OCI-LY1 (cell line): ENCODE measurements at regions not wholly inside any gene's neighbourhood (a gene's known extent, or its start where the extent isn't known, plus 50 kb on each side); places are given as distances from the start of the nearest gene placed in this dataset.

ENCODE experiments used
- H2AFZ ChIP-seq: fragments of 200-600 bp; sonication (generic), shearing (Covaris generic); 2 replicates; pipeline ENCODE4 v1.6.0; 2014; ENCODE audit warnings: antibody characterized with exemption, mild to moderate bottlenecking, low read length
- H3F3A ChIP-seq: fragments of 200-600 bp; sonication (generic), shearing (Covaris generic); 2 replicates; pipeline ENCODE4 v1.6.0; 2014; ENCODE audit warnings: mild to moderate bottlenecking, antibody characterized with exemption, low read length, moderate library complexity; ENCODE audit not compliant: insufficient read depth
- H3K27ac ChIP-seq: fragments of 200-600 bp; sonication (generic); 2 replicates; pipeline ENCODE4 v1.5.1; 2014; ENCODE audit warnings: low read length, mixed run types, mild to moderate bottlenecking, low read depth; ENCODE audit not compliant: poor library complexity, severe bottlenecking
- H3K27me3 ChIP-seq: fragments of 200-600 bp; sonication (generic); 2 replicates; pipeline ENCODE4 v1.6.0; 2014; ENCODE audit warnings: antibody characterized with exemption, mild to moderate bottlenecking, low read length, moderate library complexity; ENCODE audit not compliant: insufficient read depth
- H3K36me3 ChIP-seq: fragments of 200-600 bp; sonication (generic); 2 replicates; pipeline ENCODE4 v1.6.1; 2014; ENCODE audit warnings: mild to moderate bottlenecking, antibody characterized with exemption, low read length, moderate library complexity, mixed read lengths; ENCODE audit not compliant: insufficient read depth
- H3K4me1 ChIP-seq: fragments of 200-600 bp; sonication (generic); 2 replicates; pipeline ENCODE4 v1.5.1; 2014; ENCODE audit warnings: mild to moderate bottlenecking, low read length, moderate library complexity; ENCODE audit not compliant: insufficient read depth, severe bottlenecking
- H3K4me2 ChIP-seq: fragments of 200-600 bp; sonication (generic), shearing (Covaris generic); 2 replicates; pipeline ENCODE4 v1.6.1; 2014; ENCODE audit warnings: low read length
- H3K4me3 ChIP-seq: fragments of 200-600 bp; sonication (generic); 2 replicates; pipeline ENCODE4 v1.5.1; 2014; ENCODE audit warnings: low read length, low read depth, mild to moderate bottlenecking, mixed read lengths; ENCODE audit not compliant: poor library complexity, severe bottlenecking
- H3K79me2 ChIP-seq: fragments of 200-600 bp; shearing (Covaris generic); 2 replicates; pipeline ENCODE4 v1.6.1; 2016; ENCODE audit warnings: mixed run types, low read length, mixed read lengths; ENCODE audit not compliant: insufficient read depth
- H3K9ac ChIP-seq: fragments of 200-600 bp; sonication (generic), shearing (Covaris generic); 2 replicates; pipeline ENCODE4 v1.6.1; 2014; ENCODE audit warnings: mild to moderate bottlenecking, low read length, mixed read lengths
- H3K9me2 ChIP-seq: fragments of 200-600 bp; sonication (generic), shearing (Covaris generic); 2 replicates; pipeline ENCODE4 v1.6.1; 2014; ENCODE audit warnings: low read depth, mild to moderate bottlenecking, low read length, mixed read lengths
- H3K9me3 ChIP-seq: fragments of 200-600 bp; shearing (Covaris generic); 2 replicates; pipeline ENCODE4 v1.6.1; 2014; ENCODE audit warnings: low read length, mixed read lengths
- H4K20me1 ChIP-seq: fragments of 200-600 bp; sonication (generic), shearing (Covaris generic); 2 replicates; pipeline ENCODE4 v1.6.0; 2016; ENCODE audit warnings: mild to moderate bottlenecking, low read length; ENCODE audit not compliant: insufficient read depth
- CTCF ChIP-seq: fragments of 200-600 bp; sonication (generic), shearing (Covaris generic); IDR thresholded peaks from 2 replicates; pipeline ENCODE4 v1.5.1; 2017; ENCODE audit warnings: mild to moderate bottlenecking, antibody characterized with exemption, low read length, moderate library complexity, mixed read lengths
- EZH2 ChIP-seq: fragments of 200-600 bp; sonication (generic), shearing (Covaris generic); IDR thresholded peaks from 2 replicates; pipeline ENCODE4 v1.8.0; 2017; ENCODE audit warnings: borderline replicate concordance, mixed run types, mild to moderate bottlenecking, antibody characterized with exemption, low read length, moderate library complexity, mixed read lengths

DNA sequence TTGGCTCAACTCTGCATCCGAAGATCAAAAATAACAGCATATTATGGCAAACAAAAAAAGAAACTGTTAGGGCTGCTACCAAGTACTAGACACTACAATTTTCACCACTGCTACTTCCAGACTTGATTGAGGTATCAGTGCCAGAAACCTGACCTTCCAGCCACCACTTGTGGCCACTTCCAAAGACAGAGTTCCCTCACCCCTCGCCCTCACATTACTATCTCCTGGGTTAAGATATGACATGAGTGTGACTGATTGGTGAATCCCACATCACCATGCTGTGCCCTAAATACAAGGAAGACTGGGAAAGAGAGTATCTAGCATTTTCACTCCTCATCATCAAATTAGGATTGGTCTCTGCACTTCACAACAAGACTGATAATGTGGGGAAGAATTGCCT lies 296.1 kb upstream of the NT5C1B start:
- Histone ChIP-seq H3K9me3 (no peaks in the 10 kb centered on the region), H3F3A (no peaks in the 10 kb centered on the region), H3K4me3 (no peak overlapping the region), H3K79me2 (no peaks in the 10 kb centered on the region), H3K27me3 (no peaks in the 10 kb centered on the region), H2AFZ (no peak overlapping the region), H3K4me2 (no peak overlapping the region), H3K9ac (no peak overlapping the region), H3K4me1 (no peaks in the 10 kb centered on the region), H3K27ac (no peak overlapping the region), H3K9me2 (no peaks in the 10 kb centered on the region), H4K20me1 (no peaks in the 10 kb centered on the region), H3K36me3 (no peaks in the 10 kb centered on the region)
- TF ChIP-seq CTCF (no peak), EZH2 (no peak)

DNA sequence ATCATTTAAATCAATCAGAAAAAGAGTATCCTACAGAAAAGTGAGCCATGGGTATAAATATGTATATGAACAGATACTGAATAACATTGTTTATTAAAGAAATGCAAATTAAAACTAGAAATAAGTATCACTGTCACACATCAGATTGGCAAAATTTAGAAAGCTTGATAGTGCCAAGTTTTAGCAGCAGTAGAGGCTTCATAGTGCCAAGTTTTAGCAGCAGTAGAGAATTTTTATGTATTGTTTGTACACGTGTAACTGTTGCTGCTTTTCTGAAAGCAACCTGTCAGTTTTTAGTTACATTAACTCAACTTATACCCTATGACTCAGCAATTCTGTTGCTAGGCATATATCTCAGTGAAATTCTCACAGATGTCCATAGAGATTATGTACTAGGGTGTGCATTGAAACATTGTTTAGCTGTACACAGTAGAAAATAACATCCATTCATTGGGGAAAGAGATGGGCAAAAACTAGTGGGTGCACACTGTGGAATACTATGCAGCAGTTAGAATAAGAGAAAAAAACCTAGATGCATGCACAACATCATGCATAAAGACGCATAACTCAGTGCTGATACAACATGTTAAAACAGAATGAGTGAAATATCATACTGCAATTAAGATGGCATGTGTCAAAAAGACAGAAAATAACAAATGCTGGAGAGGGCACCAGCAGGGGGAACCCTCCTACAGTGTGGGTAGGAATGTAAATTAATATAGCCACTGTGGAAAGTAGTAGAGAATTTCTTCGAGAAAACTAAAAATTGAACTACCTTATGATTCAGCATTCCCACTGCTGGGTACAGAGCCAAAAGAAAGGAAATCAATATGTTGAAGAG lies 294.5 kb upstream of the NT5C1B start:
- no peak overlapping the region for H3K4me2 ChIP-seq
- H3K36me3 ChIP-seq, result no peaks in the 10 kb centered on the region
- H3K9ac ChIP-seq, result no peak overlapping the region
- H2AFZ ChIP-seq, result no peak overlapping the region
- no peak overlapping the region for H3K27ac ChIP-seq
- H3K79me2 ChIP-seq, result no peaks in the 10 kb centered on the region
- H4K20me1 ChIP-seq, result no peaks in the 10 kb centered on the region
- no peaks in the 10 kb centered on the region for H3K27me3 ChIP-seq
- TF ChIP-seq EZH2 (no peak), CTCF (peak; percentile 42)
- H3K9me2 ChIP-seq, result no peaks in the 10 kb centered on the region
- H3K4me3 ChIP-seq, result no peak overlapping the region
- H3K9me3 ChIP-seq, result no peaks in the 10 kb centered on the region
- no peaks in the 10 kb centered on the region for H3K4me1 ChIP-seq
- H3F3A ChIP-seq, result no peaks in the 10 kb centered on the region

- Histone ChIP-seq H3K36me3 (no peaks in the 10 kb centered on the region), H3K9me2 (no peaks in the 10 kb centered on the region), H3K9me3 (no peaks in the 10 kb centered on the region), H3K79me2 (no peaks in the 10 kb centered on the region), H3K27me3 (no peaks in the 10 kb centered on the region), H3F3A (no peaks in the 10 kb centered on the region), H3K4me2 (no peak overlapping the region), H3K4me3 (no peak overlapping the region), H2AFZ (no peak overlapping the region), H4K20me1 (no peaks in the 10 kb centered on the region), H3K4me1 (no peaks in the 10 kb centered on the region), H3K27ac (no peak overlapping the region), H3K9ac (no peak overlapping the region)
- TF ChIP-seq CTCF (no peak), EZH2 (no peak)
Measured at GRCh38 chr2:18871430-18871829, 282.1 kb upstream of the NT5C1B start.
